ENCODE measurements at regions not wholly inside any gene's neighbourhood (a gene's known extent, or its start where the extent isn't known, plus 50 kb on each side); places are given as distances from the start of the nearest gene placed in this dataset.

DNA sequence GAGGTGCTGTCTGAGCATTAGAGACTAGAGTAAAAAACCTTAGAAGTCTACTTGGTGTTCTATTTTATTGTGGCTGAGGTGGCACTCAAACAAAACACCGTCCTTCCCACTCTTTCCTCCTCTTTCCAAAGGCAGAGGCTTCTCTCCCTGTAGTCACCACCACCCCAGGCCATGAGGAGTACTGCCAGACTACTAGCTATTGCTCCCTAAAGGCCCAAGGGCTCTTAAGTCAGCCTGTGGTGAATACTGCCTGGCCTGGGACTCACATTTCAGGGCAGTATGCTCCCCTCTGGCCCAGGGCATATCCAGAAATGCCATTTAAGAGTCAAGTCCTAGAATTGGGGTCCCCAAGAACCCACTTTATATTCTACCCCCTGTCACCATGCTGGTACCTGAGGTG, 309.7 kb upstream of the IMPG1 start:
- H3K27me3 Mint-ChIP-seq (ENCODE audit: low read depth), result no peaks in the 10 kb centered on the region
- no peak overlapping the region for H3K27ac Mint-ChIP-seq (ENCODE audit: unreplicated experiment)
- no peaks in the 10 kb centered on the region for H3K4me1 Mint-ChIP-seq
- no peak for DNase-seq (ENCODE audit: low read depth, low spot score)
- TF ChIP-seq, protein P1, sequence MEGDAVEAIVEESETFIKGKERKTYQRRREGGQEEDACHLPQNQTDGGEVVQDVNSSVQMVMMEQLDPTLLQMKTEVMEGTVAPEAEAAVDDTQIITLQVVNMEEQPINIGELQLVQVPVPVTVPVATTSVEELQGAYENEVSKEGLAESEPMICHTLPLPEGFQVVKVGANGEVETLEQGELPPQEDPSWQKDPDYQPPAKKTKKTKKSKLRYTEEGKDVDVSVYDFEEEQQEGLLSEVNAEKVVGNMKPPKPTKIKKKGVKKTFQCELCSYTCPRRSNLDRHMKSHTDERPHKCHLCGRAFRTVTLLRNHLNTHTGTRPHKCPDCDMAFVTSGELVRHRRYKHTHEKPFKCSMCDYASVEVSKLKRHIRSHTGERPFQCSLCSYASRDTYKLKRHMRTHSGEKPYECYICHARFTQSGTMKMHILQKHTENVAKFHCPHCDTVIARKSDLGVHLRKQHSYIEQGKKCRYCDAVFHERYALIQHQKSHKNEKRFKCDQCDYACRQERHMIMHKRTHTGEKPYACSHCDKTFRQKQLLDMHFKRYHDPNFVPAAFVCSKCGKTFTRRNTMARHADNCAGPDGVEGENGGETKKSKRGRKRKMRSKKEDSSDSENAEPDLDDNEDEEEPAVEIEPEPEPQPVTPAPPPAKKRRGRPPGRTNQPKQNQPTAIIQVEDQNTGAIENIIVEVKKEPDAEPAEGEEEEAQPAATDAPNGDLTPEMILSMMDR (conservative IDR thresholded peaks at IDR 0.05), result no peak
- H3K36me3 Mint-ChIP-seq (ENCODE audit: low read depth), result peaks cover 4% of the 10 kb centered on the region
- H3K4me3 Mint-ChIP-seq, result no peak overlapping the region
- H3K9me3 Mint-ChIP-seq, result peaks cover 7% of the 10 kb centered on the region

DNA sequence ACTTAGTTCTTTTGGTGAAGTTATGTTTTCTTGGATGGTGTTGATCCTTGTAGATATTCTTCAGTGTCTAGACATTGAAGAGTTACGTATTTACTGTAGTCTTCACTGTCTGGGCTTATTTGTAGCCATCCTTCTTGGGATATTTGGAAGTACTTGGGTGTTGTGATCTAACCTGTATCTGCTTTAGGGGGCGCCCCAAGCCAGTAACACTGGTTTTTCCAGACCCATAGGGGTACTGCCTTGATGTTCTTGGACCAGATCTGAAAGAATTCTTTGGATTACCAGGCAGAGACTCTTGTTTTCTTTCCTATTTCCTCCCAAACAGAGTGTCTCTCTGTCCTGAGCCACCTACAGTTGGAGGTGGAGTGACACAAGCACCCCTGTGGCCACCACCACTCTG, 309.1 kb upstream of the IMPG1 start:
- DNase-seq (ENCODE audit: low read depth, low spot score), result no peak
- TF ChIP-seq, protein P1 (conservative IDR thresholded peaks at IDR 0.05), result no peak
- no peaks in the 10 kb centered on the region for H3K27me3 Mint-ChIP-seq (ENCODE audit: low read depth)
- peaks cover 8% of the 10 kb centered on the region for H3K9me3 Mint-ChIP-seq
- no peaks in the 10 kb centered on the region for H3K4me1 Mint-ChIP-seq
- H3K27ac Mint-ChIP-seq (ENCODE audit: unreplicated experiment), result no peak overlapping the region
- peaks cover 4% of the 10 kb centered on the region for H3K36me3 Mint-ChIP-seq (ENCODE audit: low read depth)
- H3K4me3 Mint-ChIP-seq, result no peak overlapping the region

DNA sequence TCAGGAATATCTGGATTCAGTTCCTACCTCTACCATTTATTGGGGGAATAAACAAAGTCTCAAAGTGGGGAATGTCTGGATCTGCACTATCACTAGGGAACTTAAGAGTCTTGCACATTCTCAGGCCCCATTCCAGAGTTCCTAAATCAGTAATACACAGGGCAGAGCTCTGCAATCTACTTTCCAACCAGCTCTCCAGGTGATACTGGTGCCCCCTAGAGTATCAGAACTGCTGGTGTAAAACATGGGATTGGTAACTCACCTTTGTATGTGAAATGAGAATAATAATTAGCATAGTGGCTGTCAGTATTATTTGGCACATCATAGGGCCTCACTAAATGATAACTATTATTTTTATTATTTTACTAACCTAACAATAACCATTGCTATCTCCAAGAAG, 278.8 kb upstream of the IMPG1 start:
- no peaks in the 10 kb centered on the region for H3K27me3 Mint-ChIP-seq (ENCODE audit: low read depth)
- TF ChIP-seq, protein P1 (conservative IDR thresholded peaks at IDR 0.05), result peak; percentile 63
- H3K4me1 Mint-ChIP-seq, result no peaks in the 10 kb centered on the region
- no peak overlapping the region for H3K27ac Mint-ChIP-seq (ENCODE audit: unreplicated experiment)
- no peak for DNase-seq (ENCODE audit: low read depth, low spot score)
- H3K36me3 Mint-ChIP-seq (ENCODE audit: low read depth), result no peaks in the 10 kb centered on the region
- no peaks in the 10 kb centered on the region for H3K9me3 Mint-ChIP-seq
- H3K4me3 Mint-ChIP-seq, result no peak overlapping the region

DNA sequence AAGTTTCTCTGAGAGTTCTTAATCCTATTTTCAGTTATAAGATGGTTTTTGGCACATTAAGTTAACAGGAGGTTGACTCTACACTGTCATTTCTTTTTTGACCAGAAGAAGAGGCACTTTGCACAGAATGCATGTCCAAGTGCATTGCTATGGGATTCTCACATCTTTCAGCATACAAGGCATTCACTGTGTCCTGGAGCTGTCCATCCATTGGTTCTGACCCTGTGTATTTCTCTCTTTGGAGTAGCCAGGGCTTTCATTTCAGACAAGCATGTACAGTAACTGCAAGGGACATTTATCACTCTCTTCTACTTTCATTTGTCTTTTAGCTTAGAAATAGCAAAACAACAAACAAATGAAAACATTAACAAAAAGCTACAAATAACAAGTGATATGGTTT, 275.1 kb upstream of the IMPG1 start:
- Mint-ChIP-seq H3K4me1 (no peaks in the 10 kb centered on the region), H3K4me3 (no peak overlapping the region), H3K36me3 (ENCODE audit: low read depth) (no peaks in the 10 kb centered on the region), H3K27me3 (ENCODE audit: low read depth) (no peaks in the 10 kb centered on the region), H3K27ac (ENCODE audit: unreplicated experiment) (no peak overlapping the region), H3K9me3 (no peaks in the 10 kb centered on the region)
- no peak for DNase-seq (ENCODE audit: low read depth, low spot score)
- TF ChIP-seq, protein P1 (conservative IDR thresholded peaks at IDR 0.05), result no peak

DNA sequence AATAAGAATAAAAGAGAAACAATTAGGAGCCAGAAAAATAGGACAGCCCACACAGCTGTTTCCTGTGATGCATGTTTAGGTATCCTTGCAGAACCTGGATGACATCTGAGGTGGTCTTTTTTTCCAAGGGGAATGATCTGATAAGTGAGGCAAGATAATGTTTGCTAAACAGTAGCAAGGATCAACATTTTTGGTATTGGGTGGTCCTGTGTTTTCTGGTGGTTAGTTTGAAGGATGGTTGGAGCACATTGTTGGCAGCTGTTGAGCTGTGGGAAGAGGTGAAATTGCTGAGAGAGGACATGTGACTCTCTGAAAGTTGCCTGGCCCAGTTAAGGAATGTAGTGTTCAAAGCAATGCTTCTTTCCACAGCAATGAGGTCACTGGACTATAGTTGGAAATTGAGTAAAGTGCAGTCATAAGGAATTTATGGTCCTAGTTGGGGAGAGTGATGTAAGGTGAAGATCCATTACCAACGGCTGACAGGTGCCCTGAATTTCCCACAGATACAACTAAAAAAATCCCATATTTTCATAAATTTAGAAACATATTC, 270.2 kb upstream of the IMPG1 start:
- no peaks in the 10 kb centered on the region for H3K9me3 Mint-ChIP-seq
- no peaks in the 10 kb centered on the region for H3K4me1 Mint-ChIP-seq
- H3K36me3 Mint-ChIP-seq (ENCODE audit: low read depth), result no peaks in the 10 kb centered on the region
- TF ChIP-seq, protein P1 (conservative IDR thresholded peaks at IDR 0.05), result no peak
- DNase-seq (ENCODE audit: low read depth, low spot score), result no peak
- H3K4me3 Mint-ChIP-seq, result no peak overlapping the region
- H3K27me3 Mint-ChIP-seq (ENCODE audit: low read depth), result no peaks in the 10 kb centered on the region
- no peak overlapping the region for H3K27ac Mint-ChIP-seq (ENCODE audit: unreplicated experiment)

DNA sequence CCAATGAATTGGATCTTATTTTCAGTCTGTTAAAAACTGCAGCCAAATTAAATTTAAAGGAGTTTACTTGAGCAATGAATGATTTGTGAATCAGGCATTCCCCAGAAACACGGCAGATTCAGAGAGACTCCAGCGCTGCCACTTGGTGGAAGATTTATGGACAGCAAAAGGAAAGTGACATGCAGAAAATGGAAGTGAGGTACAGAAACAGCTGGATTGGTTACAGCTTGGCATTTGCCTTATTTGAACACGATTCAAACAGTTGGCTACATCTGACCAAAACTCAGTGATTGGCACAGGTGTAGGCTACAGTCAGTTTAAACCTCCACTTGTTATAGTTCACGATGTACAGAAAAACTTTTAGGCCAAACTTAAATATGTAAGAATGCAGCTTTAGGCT, 257.6 kb upstream of the IMPG1 start:
- Mint-ChIP-seq H3K9me3 (peaks cover 17% of the 10 kb centered on the region), H3K27me3 (ENCODE audit: low read depth) (no peaks in the 10 kb centered on the region), H3K27ac (ENCODE audit: unreplicated experiment) (no peak overlapping the region), H3K4me1 (no peaks in the 10 kb centered on the region), H3K4me3 (no peak overlapping the region), H3K36me3 (ENCODE audit: low read depth) (no peaks in the 10 kb centered on the region)
- TF ChIP-seq, protein P1 (conservative IDR thresholded peaks at IDR 0.05), result no peak
- no peak for DNase-seq (ENCODE audit: low read depth, low spot score)

Data from neural crest cell (in vitro differentiated cells).